Fibroblast of lung (primary cell): ENCODE measurements at regions not wholly inside any gene's neighbourhood (a gene's known extent, or its start where the extent isn't known, plus 50 kb on each side); places are given as distances from the start of the nearest gene placed in this dataset.

Source experiments
- DNase-seq, 2 donors: peaks; one replicate each; pipeline versions ENCODE4 v3.0.0 to v3.0.0-alpha.2; 2010; ENCODE audit warnings: low read depth in 2 of 2
- H2AFZ ChIP-seq: 2 replicates; pipeline ENCODE4 v1.5.1; 2012; ENCODE audit warnings: low read length, control low read depth, inconsistent platforms
- H3K27ac ChIP-seq: 2 replicates; pipeline ENCODE4 v1.5.1; 2011; ENCODE audit warnings: low read length, control low read depth; ENCODE audit not compliant: insufficient read depth
- H3K27me3 ChIP-seq: 2 replicates; pipeline ENCODE4 v1.5.1; 2011; ENCODE audit warnings: mild to moderate bottlenecking, low read length; ENCODE audit not compliant: control insufficient read depth, insufficient read depth
- H3K36me3 ChIP-seq: 2 replicates; pipeline ENCODE4 v1.5.1; 2011; ENCODE audit warnings: low read length; ENCODE audit not compliant: control insufficient read depth, insufficient read depth
- H3K4me1 ChIP-seq: 2 replicates; pipeline ENCODE4 v1.5.1; 2011; ENCODE audit warnings: low read length; ENCODE audit not compliant: control insufficient read depth, insufficient read depth; ENCODE audit errors: extremely low read depth
- H3K4me2 ChIP-seq: 2 replicates; pipeline ENCODE4 v1.5.1; 2011; ENCODE audit warnings: low read length, control low read depth; ENCODE audit not compliant: insufficient read depth; ENCODE audit errors: extremely low read depth
- H3K4me3 ChIP-seq, 4 experiments: fragments of 200-600 bp in 1 of 4; sonication (generic) in 1 of 4; replicated peaks in 1 of 4; 2 replicates each; pipeline ENCODE4 v1.5.1; 2011 to 2016; ENCODE audit warnings: low read length in 4 of 4, low read depth in 3 of 4, mild to moderate bottlenecking in 3 of 4, control low read depth in 2 of 4, inconsistent platforms in 1 of 4, mixed read lengths in 1 of 4; ENCODE audit not compliant: insufficient read depth in 1 of 4; ENCODE audit errors: control extremely low read depth in 1 of 4
- H3K79me2 ChIP-seq: 2 replicates; pipeline ENCODE4 v1.5.1; 2012; ENCODE audit warnings: mild to moderate bottlenecking, low read length, inconsistent platforms; ENCODE audit not compliant: control insufficient read depth, insufficient read depth
- H3K9ac ChIP-seq: 2 replicates; pipeline ENCODE4 v1.5.1; 2011; ENCODE audit warnings: mild to moderate bottlenecking, low read length, control low read depth; ENCODE audit not compliant: insufficient read depth
- H3K9me3 ChIP-seq: 2 replicates; pipeline ENCODE4 v1.5.1; 2012; ENCODE audit warnings: low read depth, low read length; ENCODE audit not compliant: control insufficient read depth, insufficient read depth
- H4K20me1 ChIP-seq: 2 replicates; pipeline ENCODE4 v1.5.1; 2011; ENCODE audit warnings: low read length; ENCODE audit not compliant: control insufficient read depth, insufficient read depth; ENCODE audit errors: extremely low read depth
- CTCF ChIP-seq, 2 donors: IDR thresholded peaks in 1 of 2; conservative IDR thresholded peaks in 1 of 2; 1 replicate in 1 of 2; 2 replicates in 1 of 2; pipeline ENCODE4 v1.5.1; 2011 to 2012; ENCODE audit warnings: low read length in 2 of 2, control low read depth in 1 of 2, inconsistent platforms in 1 of 2, low read depth in 1 of 2, mild to moderate bottlenecking in 1 of 2
- EZH2 ChIP-seq: IDR thresholded peaks from 2 replicates; pipeline ENCODE4 v1.5.1; 2012; ENCODE audit warnings: low read length, control low read depth, mild to moderate bottlenecking; ENCODE audit errors: missing control alignments

- Histone ChIP-seq H3K4me1 (no peaks in the 10 kb centered on the region), H3K9me3 (no peaks in the 10 kb centered on the region), H3K27me3 (no peaks in the 10 kb centered on the region), H2AFZ (no peak overlapping the region), H3K27ac (no peak overlapping the region), H3K9ac (no peak overlapping the region), H3K79me2 (no peaks in the 10 kb centered on the region), H3K36me3 (no peaks in the 10 kb centered on the region), H3K4me3 (no peak overlapping the region), H4K20me1 (no peaks in the 10 kb centered on the region), H3K4me2 (no peak overlapping the region)
- DNase-seq: no peak
- no peak for TF ChIP-seq EZH2
- TF ChIP-seq CTCF (conservative IDR thresholded peaks at IDR 0.05 in 1 of 2, IDR thresholded peaks at IDR 0.05 in 1 of 2; ENCODE audit: low read depth in 1 of 2, low read length in 2 of 2): no peak
Observed at GRCh38 chr2:167471332-167471731, 583.1 kb downstream of the XIRP2 start.

GRCh38 chr2:167462379-167462778 lies 574.1 kb downstream of the XIRP2 start:
- Histone ChIP-seq H3K4me3 (no peak overlapping the region), H3K9me3 (no peaks in the 10 kb centered on the region), H3K79me2 (no peaks in the 10 kb centered on the region), H3K9ac (no peak overlapping the region), H3K36me3 (no peaks in the 10 kb centered on the region), H3K27me3 (no peaks in the 10 kb centered on the region), H2AFZ (no peak overlapping the region), H3K27ac (no peak overlapping the region), H3K4me2 (no peak overlapping the region), H4K20me1 (no peaks in the 10 kb centered on the region), H3K4me1 (no peaks in the 10 kb centered on the region)
- no peak for TF ChIP-seq CTCF (conservative IDR thresholded peaks at IDR 0.05 in 1 of 2, IDR thresholded peaks at IDR 0.05 in 1 of 2; ENCODE audit: low read depth in 1 of 2, low read length in 2 of 2)
- TF ChIP-seq EZH2: no peak
- DNase-seq: no peak

- DNase-seq: no peak
- Histone ChIP-seq H3K4me1 (no peaks in the 10 kb centered on the region), H3K79me2 (no peaks in the 10 kb centered on the region), H3K27ac (no peak overlapping the region), H3K4me2 (no peak overlapping the region), H3K36me3 (no peaks in the 10 kb centered on the region), H2AFZ (no peak overlapping the region), H3K9ac (no peak overlapping the region), H4K20me1 (no peaks in the 10 kb centered on the region), H3K27me3 (no peaks in the 10 kb centered on the region), H3K9me3 (no peaks in the 10 kb centered on the region), H3K4me3 (no peak overlapping the region)
- no peak for TF ChIP-seq CTCF (conservative IDR thresholded peaks at IDR 0.05 in 1 of 2, IDR thresholded peaks at IDR 0.05 in 1 of 2; ENCODE audit: low read depth in 1 of 2, low read length in 2 of 2)
- TF ChIP-seq EZH2: no peak
Observed at GRCh38 chr2:167454036-167454435, 565.8 kb downstream of the XIRP2 start.
